GM21423 (cell line): ENCODE measurements at regions not wholly inside any gene's neighbourhood (a gene's known extent, or its start where the extent isn't known, plus 50 kb on each side); places are given as distances from the start of the nearest gene placed in this dataset.

Experiments
- ATAC-seq: cut with Tn5 transposase; IDR thresholded peaks from one replicate; pipeline ENCODE4 v1.9.1; 2021; ENCODE audit warnings: mild to moderate bottlenecking, moderate library complexity; ENCODE audit not compliant: unreplicated experiment

- no peak for ATAC-seq
These were observed 128.2 kb upstream of the OBI1 start for GRCh38 chr13:78787190-78787589.

GRCh38 chr13:78786459-78786858 lies 127.5 kb upstream of the OBI1 start:
- ATAC-seq, result no peak

GRCh38 chr13:78785764-78786163 lies 126.8 kb upstream of the OBI1 start:
- no peak for ATAC-seq

GRCh38 chr13:78784014-78784750 lies 125.2 kb upstream of the OBI1 start:
- no peak for ATAC-seq

- no peak for ATAC-seq
These were observed 121.8 kb upstream of the OBI1 start for GRCh38 chr13:78780708-78781107.

GRCh38 chr13:78779608-78780007 lies 120.7 kb upstream of the OBI1 start:
- ATAC-seq, result no peak

GRCh38 chr13:78777976-78778375 lies 119.0 kb upstream of the OBI1 start:
- no peak for ATAC-seq

GRCh38 chr13:78777396-78777795 lies 118.4 kb upstream of the OBI1 start:
- ATAC-seq, result no peak

- ATAC-seq, result no peak
These were observed 114.0 kb upstream of the OBI1 start for GRCh38 chr13:78772933-78773332.

GRCh38 chr13:78770601-78771000 lies 111.6 kb upstream of the OBI1 start:
- ATAC-seq, result no peak

GRCh38 chr13:78768950-78769349 lies 110.0 kb upstream of the OBI1 start:
- no peak for ATAC-seq

GRCh38 chr13:78764665-78765064 lies 105.7 kb upstream of the OBI1 start:
- no peak for ATAC-seq

- no peak for ATAC-seq
These were observed 103.9 kb upstream of the OBI1 start for GRCh38 chr13:78762825-78763224.

GRCh38 chr13:78759704-78760103 lies 100.7 kb upstream of the OBI1 start:
- no peak for ATAC-seq

GRCh38 chr13:78758549-78758948 lies 99.6 kb upstream of the OBI1 start:
- ATAC-seq, result no peak

- ATAC-seq, result no peak
These were observed 94.5 kb upstream of the OBI1 start for GRCh38 chr13:78753435-78753834.

- ATAC-seq, result no peak
These were observed 91.8 kb upstream of the OBI1 start for GRCh38 chr13:78750735-78751134.

GRCh38 chr13:78743973-78744372 lies 85.0 kb upstream of the OBI1 start:
- ATAC-seq, result no peak

GRCh38 chr13:78742659-78743058 lies 83.7 kb upstream of the OBI1 start:
- no peak for ATAC-seq

- no peak for ATAC-seq
These were observed 77.2 kb upstream of the OBI1 start for GRCh38 chr13:78736142-78736541.

GRCh38 chr13:78732445-78733017 lies 73.6 kb upstream of the OBI1 start:
- ATAC-seq, result no peak

- no peak for ATAC-seq
These were observed 63.7 kb upstream of the OBI1 start for GRCh38 chr13:78722700-78723099.

GRCh38 chr13:78719367-78719766 lies 60.4 kb upstream of the OBI1 start:
- ATAC-seq, result no peak
